Motor neuron (in vitro differentiated cells): ENCODE measurements at regions not wholly inside any gene's neighbourhood (a gene's known extent, or its start where the extent isn't known, plus 50 kb on each side); places are given as distances from the start of the nearest gene placed in this dataset.
"Not testable (repeated sequence)": the region's sequence is repeated elsewhere in the genome, so short reads cannot be mapped to it uniquely, and the experiment has no call there.

Experiments used
- ATAC-seq, 8 experiments: fragments of 200-7000 bp; cut with Tn5 transposase; replicated peaks in 6 of 8; 2 replicates each; pipeline ENCODE4 v1.8.0; 2021; ENCODE audit warnings: mild to moderate bottlenecking in 8 of 8, moderate library complexity in 8 of 8
- H3K27ac ChIP-seq, 2 donors: fragments of 250-450 bp; sonication (Bioruptor Pico); 2 replicates each; pipeline ENCODE4 v1.9.0; 2021; ENCODE audit warnings: antibody characterized with exemption in 2 of 2, mild to moderate bottlenecking in 2 of 2, moderate library complexity in 1 of 2
- H3K4me1 ChIP-seq, 2 donors: fragments of 250-450 bp; sonication (Bioruptor Pico); replicated peaks in 1 of 2; 2 replicates each; pipeline ENCODE4 v1.6.1; 2021; ENCODE audit warnings: antibody characterized with exemption in 2 of 2, mild to moderate bottlenecking in 2 of 2, moderate library complexity in 1 of 2
- H3K4me3 ChIP-seq, 5 donors: fragments of 250-450 bp; sonication (Bioruptor Pico); 2 replicates each; pipeline ENCODE4 v1.9.0; 2021; ENCODE audit warnings: antibody characterized with exemption in 5 of 5, mild to moderate bottlenecking in 5 of 5, moderate library complexity in 4 of 5
- WGBS, 10 experiments: fragments of 450-650 bp; shearing (Covaris generic); methylation state at CpG; one replicate each; pipeline ENCODE4 v1.0.0; 2022; 5-methylcytosine and 5-hydroxymethylcytosine counted together
- in situ Hi-C, 9 experiments: fragments of 400-800 bp; cut with MboI; loops; one replicate each; pipeline ENCODE4 v1.15.0; 2021; ENCODE audit warnings: low sequenced_read_pairs in 9 of 9, low pct_unique_long_range_greater_than_20kb in 2 of 9; ENCODE audit not compliant: unreplicated experiment in 9 of 9

DNA sequence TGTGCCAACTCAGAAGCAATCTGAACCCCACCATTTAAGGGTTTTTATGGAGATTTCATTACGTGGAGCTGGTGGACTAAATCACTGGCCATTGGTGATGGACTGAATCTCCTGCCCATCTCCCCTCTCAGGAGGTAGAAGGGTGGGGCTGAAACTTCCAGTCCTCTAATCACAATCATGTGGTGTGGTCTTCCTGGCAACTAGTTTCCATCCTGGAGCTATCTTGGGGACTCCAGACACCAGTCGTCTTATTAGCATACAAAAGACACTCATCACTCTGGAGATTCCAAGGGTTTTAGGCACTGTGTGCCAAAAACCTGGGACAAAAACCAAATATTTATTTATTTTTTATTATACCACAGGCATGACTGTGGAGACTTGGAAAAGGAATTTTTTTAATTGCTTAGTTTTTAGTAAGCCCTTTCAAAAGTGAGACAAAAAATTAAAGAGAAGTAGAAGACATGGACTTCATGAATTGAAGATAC, 203.6 kb downstream of the WNT5A start:
- no peak overlapping the region for H3K27ac ChIP-seq
- no peak for ATAC-seq
- H3K4me1 ChIP-seq: no peaks in the 10 kb centered on the region
- no peak overlapping the region for H3K4me3 ChIP-seq
- 20 to 100% (median 72%) methylated on average over 1 to 2 of the region's 2 CpGs; no CpG with 5 or more reads in 4 of the 10 experiments for WGBS, 10 experiments
- in situ Hi-C loops: no loop called here

GRCh38 chr3:55282994-55283393, 204.1 kb downstream of the WNT5A start:
- no peaks in the 10 kb centered on the region for H3K4me1 ChIP-seq
- 71 to 94% (median 72%) methylated on average over 3 of the region's 4 CpGs; no CpG with 5 or more reads in 7 of the 10 experiments for WGBS, 10 experiments
- peak in 6 of 8 experiments; percentile 16 to 48 (median 32) for ATAC-seq
- in situ Hi-C loops: no loop called here
- H3K4me3 ChIP-seq: no peak overlapping the region
- no peak overlapping the region for H3K27ac ChIP-seq

GRCh38 chr3:55272031-55272645, 215.0 kb downstream of the WNT5A start:
- Histone ChIP-seq H3K4me3 (no peak overlapping the region), H3K27ac (no peak overlapping the region), H3K4me1 (peaks cover 5 to 12% of the 10 kb centered on the region in 2 donors)
- ATAC-seq: no peak
- in situ Hi-C loops: no loop called here
- 50 to 100% (median 74%) methylated on average over 1 to 2 of the region's 2 CpGs; no CpG with 5 or more reads in 3 of the 10 experiments for WGBS, 10 experiments

GRCh38 chr3:55271549-55271948, 215.6 kb downstream of the WNT5A start:
- no peak for ATAC-seq
- Histone ChIP-seq H3K27ac (no peak overlapping the region), H3K4me1 (peaks cover 5 to 12% of the 10 kb centered on the region in 2 donors), H3K4me3 (no peak overlapping the region)
- WGBS, 10 experiments: 19 to 100% (median 55%) methylated on average over 1 to 4 of the region's 4 CpGs
- in situ Hi-C loops: no loop called here

- ATAC-seq: no peak
- 37 to 100% (median 59%) methylated on average over 1 to 3 of the region's 3 CpGs; no CpG with 5 or more reads in 1 of the 10 experiments for WGBS, 10 experiments
- in situ Hi-C loops: no loop called here
- peaks cover 5 to 12% of the 10 kb centered on the region in 2 donors for H3K4me1 ChIP-seq
- H3K4me3 ChIP-seq: no peak overlapping the region
- no peak overlapping the region for H3K27ac ChIP-seq
These were observed 216.1 kb downstream of the WNT5A start for GRCh38 chr3:55270976-55271375.

DNA sequence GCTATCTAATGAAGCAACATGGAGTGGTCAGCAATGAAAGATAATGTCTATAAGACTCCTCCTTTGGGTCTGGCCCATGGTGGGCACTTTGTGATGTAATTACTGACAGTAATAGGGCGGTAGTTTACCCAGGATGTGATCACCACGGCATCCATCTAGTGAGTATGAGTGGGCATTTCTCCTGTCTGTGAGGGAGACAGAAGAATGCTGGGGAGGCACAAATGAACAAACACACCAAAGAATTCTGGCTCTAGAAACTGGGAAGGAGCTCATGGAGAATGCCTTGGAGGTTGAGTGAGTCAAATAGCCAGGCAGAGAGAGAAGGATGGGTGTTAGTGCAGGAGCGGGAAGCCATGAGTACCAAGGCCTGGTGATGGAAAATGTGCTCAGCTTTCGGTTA, 217.5 kb downstream of the WNT5A start:
- WGBS, 10 experiments: 50 to 100% (median 88%) methylated on average over 1 to 4 of the region's 4 CpGs; no CpG with 5 or more reads in 1 of the 10 experiments
- in situ Hi-C loops: no loop called here
- no peak overlapping the region for H3K27ac ChIP-seq
- peaks cover 5 to 12% of the 10 kb centered on the region in 2 donors for H3K4me1 ChIP-seq
- no peak for ATAC-seq
- no peak overlapping the region for H3K4me3 ChIP-seq

GRCh38 chr3:55269096-55269495, 218.0 kb downstream of the WNT5A start:
- ATAC-seq: no peak
- H3K27ac ChIP-seq: no peak overlapping the region
- in situ Hi-C loops: no loop called here
- H3K4me1 ChIP-seq: peaks cover 5 to 12% of the 10 kb centered on the region in 2 donors
- H3K4me3 ChIP-seq: no peak overlapping the region
- 67 to 100% (median 96%) methylated on average over 1 to 4 of the region's 4 CpGs; no CpG with 5 or more reads in 3 of the 10 experiments for WGBS, 10 experiments

DNA sequence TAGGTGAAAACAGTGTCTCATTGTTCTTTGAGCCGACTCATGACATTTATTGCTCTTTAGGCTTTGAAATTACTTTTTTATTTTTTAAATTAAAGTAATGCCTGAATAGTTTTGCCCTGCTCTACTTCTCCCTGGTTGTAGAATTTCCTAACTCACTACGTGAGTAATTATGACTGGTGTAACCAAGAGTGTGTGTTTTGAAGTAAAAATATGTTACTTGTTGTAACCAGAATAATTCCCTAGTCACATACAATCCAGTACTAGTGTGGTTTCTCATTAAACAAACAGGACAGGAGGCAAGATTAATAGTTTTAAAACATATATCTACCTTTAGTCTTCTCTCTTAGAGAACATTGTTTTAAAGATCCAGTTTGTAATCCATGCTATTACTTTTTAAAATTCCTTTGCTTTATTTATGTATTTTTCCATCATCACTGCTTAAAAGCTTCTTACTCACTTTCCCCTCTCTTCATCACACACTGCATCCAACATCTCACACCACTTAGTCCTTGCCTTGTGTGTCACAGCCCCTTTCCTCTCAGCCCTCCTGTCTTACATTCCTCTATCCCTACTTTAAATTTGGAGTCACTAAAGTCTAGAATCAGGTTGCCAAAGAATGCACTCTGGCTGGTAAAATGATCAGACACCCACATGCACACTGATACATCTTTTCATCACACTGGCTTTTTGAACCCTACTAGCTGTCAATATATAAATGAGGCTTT, 219.7 kb downstream of the WNT5A start:
- ATAC-seq: no peak
- H3K4me3 ChIP-seq: no peak overlapping the region

GRCh38 chr3:55264919-55265318, 222.2 kb downstream of the WNT5A start:
- in situ Hi-C loops: no loop called here
- 55 to 88% (median 74%) methylated on average over 1 to 3 of the region's 3 CpGs; no CpG with 5 or more reads in 4 of the 10 experiments for WGBS, 10 experiments
- no peaks in the 10 kb centered on the region for H3K4me1 ChIP-seq
- no peak for ATAC-seq
- H3K27ac ChIP-seq: no peak overlapping the region
- no peak overlapping the region for H3K4me3 ChIP-seq

More for the DNA sequence above, 219.7 kb downstream of the WNT5A start:
- 13 to 100% (median 70%) methylated on average over 1 to 2 of the region's 2 CpGs; no CpG with 5 or more reads in 1 of the 10 experiments for WGBS, 10 experiments
- Histone ChIP-seq H3K4me1 (peaks cover 0 to 7% of the 10 kb centered on the region in 2 donors), H3K27ac (no peak overlapping the region)
- in situ Hi-C loops: no loop called here

GRCh38 chr3:55252921-55253320, 234.2 kb downstream of the WNT5A start:
- Histone ChIP-seq H3K4me1 (peaks cover 0 to under 1% of the 10 kb centered on the region in 2 donors), H3K4me3 (no peak overlapping the region), H3K27ac (no peak overlapping the region)
- ATAC-seq: peak in 1 of 8 experiments; percentile 33
- in situ Hi-C loops: no loop called here

GRCh38 chr3:55249156-55249555, 237.9 kb downstream of the WNT5A start:
- ATAC-seq, in situ Hi-C loops, H3K27ac ChIP-seq, H3K4me3 ChIP-seq: not testable (repeated sequence)
- whole genome bisulfite sequencing, 10 experiments: 92 to 100% (median 96%) methylated on average over 1 to 4 of the region's 6 CpGs; no CpG with 5 or more reads in 5 of the 10 experiments
- peaks cover 14 to 17% of the 10 kb centered on the region in 2 donors for H3K4me1 ChIP-seq

DNA sequence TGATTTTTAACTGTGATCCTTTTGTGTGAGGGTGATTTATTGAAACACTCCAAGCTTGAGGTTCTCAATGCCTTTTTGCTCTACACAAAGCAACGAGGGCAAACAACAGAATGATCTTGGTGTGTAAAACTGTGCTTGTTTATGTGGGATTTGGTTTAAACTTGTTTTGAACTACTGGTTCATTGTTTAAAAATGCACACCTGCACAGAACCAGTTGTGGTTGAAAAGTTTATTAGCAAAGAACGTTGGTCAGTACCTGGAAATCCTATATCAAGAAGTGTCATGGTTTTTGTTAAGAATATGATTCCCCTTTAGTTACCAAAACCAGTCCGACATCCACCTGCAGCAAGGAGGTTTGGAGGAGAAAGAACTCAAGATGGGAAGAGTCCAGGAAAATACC, 239.4 kb downstream of the WNT5A start:
- 0 to 50% (median 27%) methylated on average over 1 to 3 of the region's 3 CpGs for WGBS, 10 experiments
- peaks cover 14 to 17% of the 10 kb centered on the region in 2 donors for H3K4me1 ChIP-seq
- in situ Hi-C loops: no loop called here
- ATAC-seq: no peak
- H3K4me3 ChIP-seq: no peak overlapping the region
- no peak overlapping the region for H3K27ac ChIP-seq

DNA sequence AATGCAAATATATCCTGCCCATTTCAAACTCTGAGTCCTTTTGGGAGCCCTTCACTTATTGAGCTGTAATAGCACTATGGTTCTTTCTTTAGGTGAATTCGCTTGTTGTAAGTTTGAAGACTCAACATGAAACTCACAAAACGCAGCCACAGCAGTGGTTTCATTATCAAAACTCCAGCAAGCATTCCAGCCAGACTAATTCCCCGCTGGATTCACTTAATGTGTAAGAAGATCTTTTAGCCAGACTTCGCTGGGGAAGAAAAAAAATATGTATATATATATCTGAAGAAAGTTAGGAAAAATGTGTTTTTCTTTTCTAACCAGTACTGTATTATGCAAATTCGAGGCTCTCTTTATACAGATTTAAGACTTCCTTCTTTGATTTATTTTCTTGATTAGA, 241.1 kb downstream of the WNT5A start:
- H3K4me3 ChIP-seq: no peak overlapping the region
- H3K4me1 ChIP-seq: peaks cover 14 to 17% of the 10 kb centered on the region in 2 donors
- no peak overlapping the region for H3K27ac ChIP-seq
- no peak for ATAC-seq
- WGBS, 10 experiments: 35 to 89% (median 66%) methylated on average over 2 to 5 of the region's 5 CpGs
- in situ Hi-C loops: no loop called here
